Omental fat pad (tissue), 3 donors: ENCODE measurements at regions not wholly inside any gene's neighbourhood (a gene's known extent, or its start where the extent isn't known, plus 50 kb on each side); places are given as distances from the start of the nearest gene placed in this dataset.

Experiments
- ATAC-seq: fragments of 150-250 bp; one replicate; pipeline ENCODE4 v1.9.1; 2016; ENCODE audit warnings: mild to moderate bottlenecking, moderate library complexity; ENCODE audit not compliant: low FRiP score
- DNase-seq: peaks from one replicate; pipeline ENCODE4 v3.0.0-alpha.2; 2019; ENCODE audit warnings: low spot score
- TF ChIP-seq, protein P1 (sequence below), 3 donors: fragments of 450-650 bp; IDR thresholded peaks; one replicate each; pipeline ENCODE4 v1.5.1; 2016 to 2017; ENCODE audit warnings: antibody characterized with exemption in 3 of 3, mild to moderate bottlenecking in 3 of 3, moderate library complexity in 2 of 3

DNA sequence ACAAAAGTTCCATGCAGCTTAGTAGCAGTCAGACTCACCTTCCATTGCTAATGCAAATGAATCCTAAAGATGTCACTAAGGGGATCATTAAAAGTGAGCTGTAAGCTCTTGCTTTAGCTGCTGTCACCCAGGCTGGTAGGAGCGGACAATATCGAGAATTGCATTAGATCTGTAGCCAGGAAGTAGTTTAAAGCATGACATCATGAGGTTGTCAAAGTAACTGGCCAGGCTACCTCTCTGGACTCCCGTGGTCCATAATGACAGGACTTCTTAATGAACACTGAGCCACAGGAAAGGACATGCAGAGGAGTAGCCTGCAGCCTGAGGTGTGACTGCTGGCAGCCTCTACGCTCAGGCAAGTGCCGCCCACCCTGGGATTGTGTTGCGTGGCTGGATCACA is 522.3 kb upstream of the NBEA start:
- DNase-seq (no peak), ATAC-seq (no peak)
- TF ChIP-seq, protein P1, sequence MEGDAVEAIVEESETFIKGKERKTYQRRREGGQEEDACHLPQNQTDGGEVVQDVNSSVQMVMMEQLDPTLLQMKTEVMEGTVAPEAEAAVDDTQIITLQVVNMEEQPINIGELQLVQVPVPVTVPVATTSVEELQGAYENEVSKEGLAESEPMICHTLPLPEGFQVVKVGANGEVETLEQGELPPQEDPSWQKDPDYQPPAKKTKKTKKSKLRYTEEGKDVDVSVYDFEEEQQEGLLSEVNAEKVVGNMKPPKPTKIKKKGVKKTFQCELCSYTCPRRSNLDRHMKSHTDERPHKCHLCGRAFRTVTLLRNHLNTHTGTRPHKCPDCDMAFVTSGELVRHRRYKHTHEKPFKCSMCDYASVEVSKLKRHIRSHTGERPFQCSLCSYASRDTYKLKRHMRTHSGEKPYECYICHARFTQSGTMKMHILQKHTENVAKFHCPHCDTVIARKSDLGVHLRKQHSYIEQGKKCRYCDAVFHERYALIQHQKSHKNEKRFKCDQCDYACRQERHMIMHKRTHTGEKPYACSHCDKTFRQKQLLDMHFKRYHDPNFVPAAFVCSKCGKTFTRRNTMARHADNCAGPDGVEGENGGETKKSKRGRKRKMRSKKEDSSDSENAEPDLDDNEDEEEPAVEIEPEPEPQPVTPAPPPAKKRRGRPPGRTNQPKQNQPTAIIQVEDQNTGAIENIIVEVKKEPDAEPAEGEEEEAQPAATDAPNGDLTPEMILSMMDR (IDR thresholded peaks at IDR 0.05): no peak

DNA sequence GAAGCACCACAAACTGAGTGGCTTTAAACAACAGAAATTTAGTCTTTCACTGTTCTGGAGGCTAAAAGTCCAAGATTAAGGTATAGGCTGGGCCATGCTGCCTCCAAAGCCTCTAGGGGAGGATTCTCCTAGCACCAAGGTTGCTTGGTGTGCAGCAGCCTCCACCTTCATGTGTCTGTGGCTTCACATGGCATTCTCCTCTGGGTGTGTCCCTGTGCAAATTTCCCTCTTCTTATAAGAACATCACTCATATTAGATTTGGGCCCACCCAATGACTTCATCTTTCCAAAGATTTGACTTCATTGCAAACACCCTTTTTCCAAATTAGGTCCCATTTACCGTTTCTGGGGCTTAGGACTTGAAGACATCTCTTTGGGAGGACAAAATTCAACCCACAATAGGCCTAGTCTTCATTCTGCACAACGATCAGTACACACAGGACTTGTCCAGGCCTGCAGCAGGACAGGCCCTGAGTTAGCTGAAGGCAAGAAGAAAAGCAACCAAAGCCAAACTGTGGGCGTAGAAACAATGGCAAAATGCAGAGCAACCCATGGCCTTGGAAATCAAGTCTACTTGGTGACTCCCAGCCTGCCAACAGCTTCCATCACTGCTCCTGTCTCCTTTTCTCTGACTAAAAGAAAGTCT is 521.2 kb upstream of the NBEA start:
- ATAC-seq (no peak), DNase-seq (no peak)
- TF ChIP-seq, protein P1 (IDR thresholded peaks at IDR 0.05): no peak

DNA sequence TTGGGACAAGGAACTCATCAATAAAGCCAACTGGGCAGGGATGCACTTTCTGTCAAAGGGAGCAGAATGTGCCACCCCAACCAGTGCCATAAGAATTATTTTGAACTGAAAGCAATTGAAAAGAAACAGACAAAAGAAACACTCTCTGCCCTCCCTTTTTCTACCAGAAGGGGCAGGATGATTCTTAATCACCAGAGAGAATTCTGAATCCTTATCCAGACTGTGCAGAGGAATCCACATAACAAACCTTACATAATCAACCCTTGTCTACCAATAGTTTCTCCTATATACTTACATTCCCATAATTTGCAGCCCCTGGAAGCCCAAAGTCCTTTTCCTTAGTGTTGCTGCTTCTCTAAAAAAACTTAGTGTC is 520.7 kb upstream of the NBEA start:
- DNase-seq: no peak
- TF ChIP-seq, protein P1 (IDR thresholded peaks at IDR 0.05): no peak
- no peak for ATAC-seq

DNA sequence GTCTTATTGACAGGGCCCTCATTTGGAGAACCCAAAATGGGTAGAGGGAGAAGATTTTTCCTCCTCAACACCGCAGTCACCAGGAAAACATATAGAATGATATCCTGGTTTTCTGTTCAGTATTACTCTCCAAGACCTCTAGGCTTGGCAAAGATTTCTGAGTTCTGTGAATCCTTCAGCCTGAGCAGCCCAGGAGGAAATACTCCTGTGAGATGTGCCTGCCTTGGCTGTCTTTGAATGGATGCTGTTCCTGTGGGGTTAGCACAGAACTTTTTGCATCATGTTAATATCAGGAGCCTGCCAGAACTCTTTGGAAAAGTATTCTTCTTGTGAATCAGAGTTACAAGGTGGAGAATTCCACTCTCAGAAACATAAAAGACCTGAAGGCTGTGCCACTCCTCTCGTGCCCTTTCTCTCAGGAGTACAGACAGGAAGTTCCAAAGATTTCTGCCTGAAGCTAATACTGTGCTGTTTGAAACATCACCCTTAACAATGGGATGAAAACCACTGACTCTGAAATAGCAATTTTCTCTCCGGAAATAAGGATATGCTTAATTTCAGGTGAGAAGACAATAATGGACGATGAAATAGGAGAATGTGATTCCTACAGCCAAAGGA is 520.1 kb upstream of the NBEA start:
- DNase-seq: no peak

DNA sequence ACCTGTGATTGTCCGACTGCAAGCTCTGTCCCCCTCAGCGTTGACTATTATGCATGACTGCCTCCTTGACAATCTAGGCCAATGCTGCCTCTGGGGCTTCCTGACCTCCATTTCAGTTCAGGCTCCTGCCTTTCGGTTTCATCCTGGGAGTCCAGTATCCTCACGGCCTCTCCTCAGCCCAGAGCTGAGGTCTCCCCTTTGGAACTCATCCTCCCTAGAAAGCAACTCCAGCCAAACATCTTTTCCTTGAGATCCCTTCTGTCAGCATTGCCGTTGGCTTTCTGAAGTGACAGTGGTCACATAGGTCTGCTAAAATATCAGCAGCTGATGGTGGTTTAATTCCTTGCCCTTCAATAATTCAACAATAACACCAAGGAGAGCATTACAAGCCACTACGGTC is 519.1 kb upstream of the NBEA start:
- no peak for DNase-seq
- no peak for ATAC-seq
- TF ChIP-seq, protein P1 (IDR thresholded peaks at IDR 0.05): no peak

More for the DNA sequence above, 520.1 kb upstream of the NBEA start:
- ATAC-seq: no peak
- TF ChIP-seq, protein P1 (IDR thresholded peaks at IDR 0.05): no peak

DNA sequence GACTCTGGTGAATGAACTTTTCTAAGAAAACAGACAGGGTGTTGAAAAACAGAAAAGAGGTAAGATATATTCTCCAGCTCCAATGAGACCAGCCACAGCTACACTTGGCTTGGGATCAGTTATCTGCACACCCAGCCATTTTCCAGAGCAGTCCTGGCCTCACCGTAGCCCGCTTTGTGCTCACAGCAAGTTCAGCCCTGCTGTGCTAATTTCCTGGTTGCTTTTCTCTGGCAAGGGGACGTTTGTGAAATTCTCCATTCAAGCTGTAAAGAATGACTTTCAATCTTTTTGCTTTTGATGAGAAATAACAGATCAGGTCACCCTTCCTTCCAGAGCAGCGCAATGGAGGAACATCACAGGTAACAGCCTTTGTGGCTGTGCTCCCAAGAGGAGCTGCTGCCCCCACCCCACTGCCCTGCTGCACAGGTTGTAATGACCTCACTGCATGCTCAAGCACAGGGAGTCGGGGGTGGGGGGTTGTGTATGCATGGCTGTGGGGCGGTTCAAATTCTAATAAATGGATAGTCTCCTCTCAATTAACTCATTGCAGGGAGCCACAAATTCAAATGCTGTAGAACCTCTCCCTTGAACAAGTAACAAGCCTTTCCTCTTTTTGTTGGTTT is 516.6 kb upstream of the NBEA start:
- DNase-seq (no peak), ATAC-seq (no peak)
- TF ChIP-seq, protein P1 (IDR thresholded peaks at IDR 0.05): no peak

DNA sequence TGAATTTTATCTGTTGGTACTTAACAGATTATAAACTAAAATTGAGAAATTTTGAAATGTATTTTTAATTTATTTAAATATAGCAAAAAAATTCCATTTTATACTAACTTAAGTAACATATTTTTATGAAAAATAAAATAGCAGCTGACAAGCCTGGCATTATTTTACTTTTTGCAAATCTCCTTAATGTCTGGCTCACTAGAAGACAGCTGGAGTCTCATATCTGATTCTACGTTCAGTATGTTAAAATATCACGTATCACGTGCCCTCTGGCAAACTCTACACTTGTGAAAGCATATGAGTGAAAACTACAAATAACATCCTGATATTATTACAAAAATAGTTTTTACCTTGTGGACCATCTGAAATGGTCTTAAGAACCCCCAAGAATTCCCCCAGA is 513.2 kb upstream of the NBEA start:
- no peak for DNase-seq
- ATAC-seq: no peak
- TF ChIP-seq, protein P1 (IDR thresholded peaks at IDR 0.05): no peak
